ENCODE measurements at regions not wholly inside any gene's neighbourhood (a gene's known extent, or its start where the extent isn't known, plus 50 kb on each side); places are given as distances from the start of the nearest gene placed in this dataset.
"Not testable (repeated sequence)": the region's sequence is repeated elsewhere in the genome, so short reads cannot be mapped to it uniquely, and the experiment has no call there.

DNA sequence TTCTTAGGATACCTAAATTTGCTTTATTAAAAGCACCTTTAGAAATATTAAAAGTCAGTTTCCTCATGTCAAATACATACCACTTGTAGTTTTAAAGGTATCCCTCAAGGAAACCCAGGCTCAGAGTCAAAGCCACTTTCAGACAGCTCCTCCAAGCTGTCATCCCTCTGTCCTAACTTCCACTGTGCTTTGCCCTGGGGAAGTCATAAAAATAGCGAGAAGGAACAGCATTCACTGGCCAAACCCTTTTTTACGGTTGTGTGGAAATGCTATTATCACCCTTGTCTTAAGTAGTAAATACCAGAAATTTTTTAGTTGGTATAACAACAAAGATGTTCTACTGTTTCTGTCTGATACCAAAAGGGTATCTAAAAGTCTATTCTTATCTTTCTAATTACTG is 680.5 kb downstream of the ZEB2 start:
- DNase-seq = no peak

DNA sequence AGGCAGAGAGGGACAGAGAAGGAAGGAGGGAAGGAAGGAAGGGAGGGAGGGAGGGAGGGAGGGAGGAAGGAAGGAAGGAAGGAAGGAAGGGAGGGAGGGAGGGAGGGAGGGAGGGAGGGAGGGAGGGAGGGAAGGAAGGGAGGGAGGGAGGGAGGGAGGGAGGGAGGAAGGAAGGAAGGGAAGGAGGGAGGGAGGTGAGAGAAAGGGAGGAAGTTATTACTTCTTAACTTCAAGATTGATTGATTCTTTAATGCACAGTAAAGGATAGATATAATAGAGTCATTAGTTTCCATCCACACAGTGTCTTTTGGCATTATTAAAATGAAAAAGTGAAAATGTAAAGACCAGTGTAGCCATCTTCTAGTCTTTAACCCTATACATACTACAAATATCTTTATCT is 682.9 kb downstream of the ZEB2 start:
- not testable (repeated sequence) for DNase-seq

DNA sequence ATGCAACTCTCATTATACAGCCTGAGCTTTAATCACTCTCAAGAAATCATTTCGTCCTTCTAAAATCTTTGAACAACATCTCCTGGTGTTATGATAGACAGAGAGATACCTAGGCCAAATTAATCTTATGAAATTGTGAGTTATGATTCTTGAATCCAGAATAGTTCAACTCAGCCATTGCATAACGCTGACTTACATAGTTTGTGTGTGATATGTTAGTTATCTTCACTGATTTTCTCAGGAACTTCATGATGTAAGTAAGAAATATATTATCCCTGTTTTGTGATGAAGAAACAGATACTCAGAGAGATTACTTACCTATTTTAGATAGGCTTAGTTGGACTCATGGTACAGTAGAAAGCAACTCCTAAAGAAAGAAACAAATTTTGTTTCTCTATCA is 684.4 kb downstream of the ZEB2 start:
- no peak for DNase-seq

DNA sequence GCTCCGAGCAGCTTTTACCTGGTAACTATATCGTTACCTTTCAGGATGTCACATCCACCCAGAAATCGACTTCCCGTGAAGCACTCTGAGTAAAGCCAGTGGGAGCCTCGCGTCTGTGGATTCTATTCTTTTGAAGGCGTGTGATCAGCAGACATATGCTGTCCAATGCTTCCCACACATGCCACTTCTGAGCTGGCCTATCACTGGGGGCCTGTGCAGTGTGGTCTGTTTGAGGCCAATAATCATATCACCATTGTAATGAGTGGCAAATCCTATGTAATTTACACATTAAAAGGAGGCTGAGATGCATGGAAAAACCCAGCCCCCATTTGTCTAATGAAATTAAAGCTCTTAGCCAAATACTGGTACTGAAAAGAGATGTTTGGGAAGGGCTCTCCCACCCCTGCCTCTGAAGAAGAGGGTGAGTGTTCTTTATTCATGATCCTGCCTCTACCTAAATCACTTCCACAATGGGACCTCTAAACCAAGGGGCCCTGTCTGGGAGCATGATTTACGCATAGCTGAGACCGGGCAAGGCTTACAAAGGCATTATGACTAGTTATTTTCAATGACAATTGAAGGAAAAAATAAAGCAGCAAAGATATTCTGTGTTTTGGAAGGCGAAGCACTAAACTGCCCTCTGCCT is 686.8 kb downstream of the ZEB2 start:
- no peak for DNase-seq

DNA sequence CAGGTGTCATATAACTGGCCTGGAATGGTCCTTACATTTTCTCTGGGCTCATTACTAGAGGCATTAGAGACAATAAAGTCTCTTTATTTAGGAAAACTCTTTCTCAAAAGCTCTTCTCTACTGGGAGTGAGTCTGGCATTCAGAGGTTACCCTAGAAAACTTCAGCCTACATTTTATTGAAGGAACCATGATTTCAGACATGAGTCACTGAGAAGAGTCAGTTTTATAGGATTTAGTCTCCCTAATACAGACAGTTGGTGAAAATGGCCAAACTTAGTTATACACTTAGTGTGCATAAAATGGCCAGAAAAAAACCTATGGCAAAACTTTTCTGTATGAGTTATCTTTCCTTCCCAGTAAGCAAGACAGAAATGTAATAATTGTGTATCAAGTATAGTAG is 689.4 kb downstream of the ZEB2 start:
- DNase-seq = no peak

DNA sequence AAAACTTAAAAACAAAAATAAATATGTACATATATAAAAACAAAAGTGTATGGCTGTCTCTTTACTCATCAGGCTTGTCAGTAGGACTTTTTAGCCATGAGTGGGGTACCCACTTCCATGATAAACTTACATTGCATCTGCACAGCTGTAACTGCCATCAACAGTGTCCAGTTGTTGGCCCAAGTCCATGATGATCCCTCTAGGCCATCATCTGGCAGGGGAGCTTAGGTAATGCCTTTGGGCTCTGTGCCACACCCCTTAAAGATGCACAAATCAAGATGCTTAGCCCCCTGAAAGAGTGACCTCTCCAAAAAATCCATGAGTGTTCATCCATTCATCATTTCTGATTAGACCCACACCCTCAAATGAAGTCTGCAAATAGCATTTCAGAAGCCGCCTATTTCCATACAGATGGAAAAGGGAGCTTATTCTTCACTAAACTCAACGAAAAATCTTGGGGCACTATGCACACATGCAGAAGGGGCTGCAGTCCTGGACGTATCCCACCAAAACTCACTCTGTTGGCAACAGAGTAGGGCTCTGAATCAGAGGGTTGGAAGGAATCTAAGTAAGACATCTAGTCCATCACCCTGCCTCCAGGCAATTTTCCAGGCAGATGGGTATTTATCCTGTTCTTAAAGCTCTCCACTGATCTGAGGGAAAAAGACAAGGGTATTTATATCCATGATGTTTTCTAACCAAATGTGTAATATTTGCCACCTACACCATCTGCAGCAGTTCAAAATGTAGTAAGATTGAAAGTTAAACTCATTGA is 691.0 kb downstream of the ZEB2 start:
- DNase-seq = no peak

DNA sequence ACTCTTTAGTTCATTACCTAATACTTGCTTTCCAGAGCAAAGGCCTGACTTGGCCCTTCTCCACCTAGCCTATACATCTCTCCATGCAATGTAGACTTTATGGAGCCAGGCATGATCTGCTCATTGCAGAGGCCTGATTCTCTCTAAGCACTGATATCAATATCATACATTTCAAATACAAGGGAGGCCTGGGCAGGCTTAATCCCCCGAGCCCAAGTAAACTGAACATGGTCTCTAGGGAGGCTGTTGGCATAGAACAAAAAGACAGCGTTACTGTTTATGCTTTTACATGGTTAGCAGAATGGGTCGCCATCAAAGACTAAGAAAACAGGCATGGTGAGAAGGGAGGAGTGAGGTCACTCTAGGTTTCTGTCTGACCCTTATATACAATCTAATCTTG is 695.1 kb downstream of the ZEB2 start:
- no peak for DNase-seq

DNA sequence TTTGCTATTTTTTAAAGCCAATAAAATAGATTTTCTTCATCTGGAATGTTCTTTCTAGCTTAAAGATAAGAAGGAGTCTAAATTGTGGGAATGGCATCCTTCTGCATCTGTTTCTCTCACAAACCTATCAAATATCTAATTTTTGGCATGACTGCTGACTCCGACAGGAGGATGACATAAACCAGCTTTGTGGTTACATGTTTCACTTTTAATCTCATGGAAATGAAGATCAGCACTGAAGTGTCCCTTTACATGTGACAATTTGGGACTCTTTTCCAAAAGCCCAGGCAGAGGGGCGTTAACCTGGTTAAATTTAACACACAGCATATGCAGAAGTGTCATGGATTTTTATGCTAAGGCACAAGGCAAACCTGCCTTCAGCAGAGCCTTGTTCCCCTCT is 694.7 kb downstream of the ARHGAP15 start:
- no peak for DNase-seq

DNA sequence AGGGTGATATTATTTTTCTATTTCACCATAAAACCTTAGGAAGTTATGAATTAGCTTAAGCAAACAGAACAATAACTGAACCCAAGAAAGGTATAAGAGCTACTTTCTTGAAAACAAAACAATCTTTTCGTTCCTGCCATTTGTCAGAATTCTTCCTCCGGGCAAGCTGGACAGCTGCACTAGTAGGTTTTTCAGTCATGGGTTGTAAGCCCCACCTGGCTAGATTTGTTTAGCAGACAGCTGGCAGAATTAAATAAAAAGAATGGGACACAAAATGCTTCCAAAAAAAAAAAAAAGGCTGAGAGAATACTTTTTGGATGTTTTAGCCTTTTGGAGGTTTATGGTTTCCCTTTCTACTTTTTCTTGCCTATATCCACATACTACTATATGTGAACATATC is 694.1 kb downstream of the ARHGAP15 start:
- DNase-seq = no peak

DNA sequence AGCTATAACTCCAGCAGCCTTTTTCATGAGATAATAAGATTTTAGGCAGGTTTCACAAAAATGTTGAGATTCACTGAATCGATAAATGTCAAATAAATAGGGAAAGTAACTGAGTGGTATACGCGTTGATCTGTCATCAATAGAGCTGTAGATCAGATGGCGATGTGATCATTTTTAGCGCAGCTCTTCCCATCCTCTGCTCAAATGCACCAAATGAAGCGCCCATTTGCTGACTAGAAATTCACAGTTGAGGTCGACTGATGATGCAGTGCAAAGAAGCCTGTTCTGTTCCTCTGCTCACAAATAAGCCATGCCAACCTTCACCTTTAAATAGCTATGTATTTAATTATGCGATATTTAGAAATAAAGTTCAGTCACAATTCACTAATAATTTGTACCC is 693.5 kb downstream of the ARHGAP15 start:
- no peak for DNase-seq

DNA sequence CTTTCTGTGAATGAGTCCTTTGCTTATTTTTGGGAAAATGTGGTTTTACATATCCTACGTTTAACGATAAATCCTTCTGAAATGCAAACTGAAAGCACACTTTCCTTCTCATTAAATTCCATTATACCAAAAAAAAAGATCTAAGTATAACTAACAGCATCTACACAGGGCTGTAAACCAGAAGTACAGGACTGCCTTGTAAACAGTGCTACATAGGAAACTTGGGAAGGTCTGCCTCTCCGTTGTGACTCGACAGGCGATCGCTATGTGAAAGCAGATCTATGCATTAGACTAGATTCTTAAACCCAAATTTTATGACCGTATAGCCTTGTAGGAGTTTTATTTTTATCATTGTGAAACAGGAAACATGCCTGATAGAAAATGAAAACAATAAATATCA is 690.5 kb downstream of the ARHGAP15 start:
- DNase-seq = no peak

DNA sequence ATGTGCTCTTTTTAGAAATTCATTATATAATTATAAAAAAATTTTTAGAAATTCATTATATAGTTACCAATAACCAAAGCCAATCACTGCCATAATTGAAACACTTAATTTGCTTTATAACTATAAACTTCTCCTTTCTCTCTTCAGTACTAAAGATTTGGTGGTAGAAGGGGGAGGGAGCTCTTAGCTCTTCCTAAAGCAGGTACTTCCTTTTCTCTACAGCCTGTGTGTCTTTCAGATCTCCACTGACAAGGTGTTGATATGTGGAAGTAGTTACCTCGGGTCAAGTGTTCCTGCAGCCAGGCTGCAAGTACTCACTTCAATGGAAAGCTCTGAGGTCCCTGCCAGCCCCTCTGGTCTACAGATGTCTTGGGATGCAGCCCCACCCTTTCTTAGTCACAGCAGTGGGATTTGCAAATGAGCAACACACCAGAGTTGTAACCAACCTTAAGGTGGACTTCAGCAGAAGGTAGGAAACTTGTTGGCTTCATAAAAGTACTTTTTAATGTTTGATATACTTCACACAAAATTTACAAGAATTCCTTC is 690.0 kb downstream of the ARHGAP15 start:
- DNase-seq = no peak
